SK-N-SH (cell line): ENCODE measurements at regions not wholly inside any gene's neighbourhood (a gene's known extent, or its start where the extent isn't known, plus 50 kb on each side); places are given as distances from the start of the nearest gene placed in this dataset.

ENCODE experiments used
- CTCF ChIA-PET: fragments of 300-600, 350-600 bp; formaldehyde crosslinking; extraction: SDS; loops from one replicate; lab custom pipeline; 2021; lab: Yijun Ruan, JAX
- POLR2A ChIA-PET: fragments of 350-600 bp; sonication (Branson Sonifier 250); formaldehyde crosslinking; extraction: SDS; loops from one replicate; lab custom pipeline; 2020; ENCODE audit warnings: antibody characterized with exemption, inconsistent platforms; lab: Yijun Ruan, JAX
- DNase-seq: peaks from one replicate; pipeline ENCODE4 v3.0.0; 2012
- H2AFZ ChIP-seq: fragments of 200-600 bp; sonication (generic); 2 replicates; pipeline ENCODE4 v1.8.1; 2016; ENCODE audit warnings: antibody characterized with exemption, mild to moderate bottlenecking, low read depth
- H3F3A ChIP-seq: fragments of 200-600 bp; sonication (generic); replicated peaks from 2 replicates; pipeline ENCODE3; 2016; ENCODE audit warnings: antibody characterized with exemption, mild to moderate bottlenecking; ENCODE audit not compliant: insufficient read depth
- H3K27ac ChIP-seq, 2 experiments: fragments of 200-500 bp in 1 of 2; fragments of 200-600 bp in 1 of 2; sonication (Bioruptor generic) in 1 of 2; sonication (generic), shearing (Covaris generic) in 1 of 2; 2 replicates each; pipeline versions ENCODE4 v1.5.1 to v1.6.1; 2014 to 2016; ENCODE audit warnings: low read depth in 2 of 2, inconsistent platforms in 1 of 2, low read length in 1 of 2, mild to moderate bottlenecking in 1 of 2, mixed read lengths in 1 of 2
- H3K27me3 ChIP-seq: fragments of 200-600 bp; sonication (generic), shearing (Covaris generic); 2 replicates; pipeline ENCODE4 v1.6.1; 2016; ENCODE audit warnings: mixed run types; ENCODE audit not compliant: insufficient read depth
- H3K36me3 ChIP-seq, 2 experiments: fragments of 200-500 bp in 1 of 2; fragments of 200-600 bp in 1 of 2; sonication (Bioruptor generic) in 1 of 2; sonication (generic) in 1 of 2; replicated peaks in 1 of 2; 2 replicates each; pipeline versions ENCODE3 to v1.5.1; 2014 to 2016; ENCODE audit warnings: low read length in 1 of 2, mild to moderate bottlenecking in 1 of 2; ENCODE audit not compliant: insufficient read depth in 2 of 2, control insufficient read depth in 1 of 2
- H3K4me1 ChIP-seq, 2 experiments: fragments of 200-500 bp in 1 of 2; fragments of 200-600 bp in 1 of 2; sonication (Bioruptor generic) in 1 of 2; sonication (generic), shearing (Covaris generic) in 1 of 2; 2 replicates each; pipeline versions ENCODE4 v1.5.1 to v1.6.1; 2014 to 2016; ENCODE audit warnings: low read depth in 1 of 2, low read length in 1 of 2, mixed run types in 1 of 2; ENCODE audit not compliant: insufficient read depth in 2 of 2, control insufficient read depth in 1 of 2
- H3K4me2 ChIP-seq: fragments of 200-600 bp; sonication (generic), shearing (Covaris generic); 2 replicates; pipeline ENCODE4 v1.6.1; 2017; ENCODE audit warnings: mixed run types
- H3K4me3 ChIP-seq, 2 experiments: fragments of 200-500 bp in 1 of 2; fragments of 200-600 bp in 1 of 2; sonication (Bioruptor generic) in 1 of 2; sonication (generic), shearing (Covaris generic) in 1 of 2; 2 replicates each; pipeline versions ENCODE4 v1.5.1 to v1.8.1; 2014 to 2016; ENCODE audit warnings: low read depth in 2 of 2, inconsistent platforms in 1 of 2, low read length in 1 of 2, mild to moderate bottlenecking in 1 of 2, mixed read lengths in 1 of 2, moderate library complexity in 1 of 2
- H3K79me2 ChIP-seq: fragments of 200-600 bp; sonication (generic); 2 replicates; pipeline ENCODE4 v1.8.1; 2017; ENCODE audit warnings: mild to moderate bottlenecking; ENCODE audit not compliant: insufficient read depth
- H3K9ac ChIP-seq: fragments of 200-600 bp; sonication (generic); 2 replicates; pipeline ENCODE4 v1.6.1; 2017; ENCODE audit warnings: mixed run types
- H3K9me2 ChIP-seq: fragments of 200-600 bp; sonication (generic); 2 replicates; pipeline ENCODE4 v1.6.1; 2017; ENCODE audit warnings: mixed run types
- H3K9me3 ChIP-seq: fragments of 200-600 bp; sonication (generic); 2 replicates; pipeline ENCODE4 v1.6.1; 2017; ENCODE audit warnings: mixed run types, mild to moderate bottlenecking, moderate library complexity
- H4K20me1 ChIP-seq: fragments of 200-600 bp; sonication (generic); 2 replicates; pipeline ENCODE4 v1.6.1; 2017; ENCODE audit warnings: mild to moderate bottlenecking, mixed run types; ENCODE audit not compliant: insufficient read depth
- ELF1 ChIP-seq: IDR thresholded peaks from 2 replicates; pipeline ENCODE4 v1.4.0; 2012
- FOSL2 ChIP-seq: IDR thresholded peaks from 2 replicates; pipeline ENCODE4 v1.4.0; 2012; ENCODE audit warnings: low read depth, mild to moderate bottlenecking, moderate library complexity, borderline replicate concordance
- FOXM1 ChIP-seq: IDR thresholded peaks from 2 replicates; pipeline ENCODE4 v1.4.0; 2012; ENCODE audit warnings: low read depth, mild to moderate bottlenecking
- GABPA ChIP-seq: IDR thresholded peaks from 2 replicates; pipeline ENCODE4 v1.4.0; 2012; ENCODE audit warnings: low read depth, mild to moderate bottlenecking
- JUND ChIP-seq: IDR thresholded peaks from 2 replicates; pipeline ENCODE4 v1.4.0; 2012
- MAX ChIP-seq: IDR thresholded peaks from 2 replicates; pipeline ENCODE4 v1.4.0; 2012; ENCODE audit warnings: low read depth
- MXI1 ChIP-seq: IDR thresholded peaks from 2 replicates; pipeline ENCODE4 v1.6.1; 2012; ENCODE audit warnings: mild to moderate bottlenecking, low read depth, low read length, improper control_type of control experiment
- NRF1 ChIP-seq: IDR thresholded peaks from 2 replicates; pipeline ENCODE4 v1.6.1; 2012; ENCODE audit warnings: low read depth, mild to moderate bottlenecking, low read length
- POLR2AphosphoS5 ChIP-seq: IDR thresholded peaks from 2 replicates; pipeline ENCODE4 v1.6.1; 2012; ENCODE audit warnings: low read depth, low read length
- RAD21 ChIP-seq: IDR thresholded peaks from 2 replicates; pipeline ENCODE4 v1.6.1; 2012; ENCODE audit warnings: mild to moderate bottlenecking, low read length
- RFX5 ChIP-seq: IDR thresholded peaks from 2 replicates; pipeline ENCODE4 v1.6.1; 2012; ENCODE audit warnings: mild to moderate bottlenecking, improper control_type of control experiment, low read length
- SIN3A ChIP-seq: IDR thresholded peaks from 2 replicates; pipeline ENCODE4 v1.6.1; 2012; ENCODE audit warnings: low read depth, mild to moderate bottlenecking, low read length, moderate library complexity, borderline replicate concordance
- SMC3 ChIP-seq: IDR thresholded peaks from 2 replicates; pipeline ENCODE4 v1.6.1; 2012; ENCODE audit warnings: low read depth, low read length, improper control_type of control experiment
- YY1 ChIP-seq: IDR thresholded peaks from 2 replicates; pipeline ENCODE4 v1.4.0; 2012; ENCODE audit warnings: low read depth, mild to moderate bottlenecking
- ZBTB33 ChIP-seq: IDR thresholded peaks from 2 replicates; pipeline ENCODE4 v1.4.0; 2012; ENCODE audit warnings: low read depth, borderline replicate concordance
- WGBS: methylation state at CpG from one replicate; pipeline ENCODE4 v1.1.6; 2017; ENCODE audit warnings: low lambda C conversion rate; 5-methylcytosine and 5-hydroxymethylcytosine counted together
- TF ChIP-seq, protein P1 (sequence below): IDR thresholded peaks from 2 replicates; pipeline ENCODE4 v1.6.1; 2012; ENCODE audit warnings: mild to moderate bottlenecking, low read depth, low read length, moderate library complexity
- TF ChIP-seq, protein P2 (sequence below): fragments of 150-350 bp; IDR thresholded peaks from 2 replicates; pipeline ENCODE4 v1.6.1; 2017; ENCODE audit warnings: antibody characterized with exemption, low read length, low read depth, borderline replicate concordance
- TF ChIP-seq, protein P3 (sequence below): fragments of 200-600 bp; sonication (generic); IDR thresholded peaks from 2 replicates; pipeline ENCODE4 v1.6.1; 2017; ENCODE audit warnings: antibody characterized with exemption, mild to moderate bottlenecking, moderate library complexity
- TF ChIP-seq, protein P4 (sequence below): IDR thresholded peaks from 2 replicates; pipeline ENCODE4 v1.4.0; 2012; ENCODE audit warnings: low read depth, borderline replicate concordance
- TF ChIP-seq, protein P5 (sequence below): IDR thresholded peaks from 2 replicates; pipeline ENCODE4; 2012

GRCh38 chr2:12227941-12228608 lies 481.6 kb downstream of the LPIN1 start (continued):
- TF ChIP-seq, protein P1, sequence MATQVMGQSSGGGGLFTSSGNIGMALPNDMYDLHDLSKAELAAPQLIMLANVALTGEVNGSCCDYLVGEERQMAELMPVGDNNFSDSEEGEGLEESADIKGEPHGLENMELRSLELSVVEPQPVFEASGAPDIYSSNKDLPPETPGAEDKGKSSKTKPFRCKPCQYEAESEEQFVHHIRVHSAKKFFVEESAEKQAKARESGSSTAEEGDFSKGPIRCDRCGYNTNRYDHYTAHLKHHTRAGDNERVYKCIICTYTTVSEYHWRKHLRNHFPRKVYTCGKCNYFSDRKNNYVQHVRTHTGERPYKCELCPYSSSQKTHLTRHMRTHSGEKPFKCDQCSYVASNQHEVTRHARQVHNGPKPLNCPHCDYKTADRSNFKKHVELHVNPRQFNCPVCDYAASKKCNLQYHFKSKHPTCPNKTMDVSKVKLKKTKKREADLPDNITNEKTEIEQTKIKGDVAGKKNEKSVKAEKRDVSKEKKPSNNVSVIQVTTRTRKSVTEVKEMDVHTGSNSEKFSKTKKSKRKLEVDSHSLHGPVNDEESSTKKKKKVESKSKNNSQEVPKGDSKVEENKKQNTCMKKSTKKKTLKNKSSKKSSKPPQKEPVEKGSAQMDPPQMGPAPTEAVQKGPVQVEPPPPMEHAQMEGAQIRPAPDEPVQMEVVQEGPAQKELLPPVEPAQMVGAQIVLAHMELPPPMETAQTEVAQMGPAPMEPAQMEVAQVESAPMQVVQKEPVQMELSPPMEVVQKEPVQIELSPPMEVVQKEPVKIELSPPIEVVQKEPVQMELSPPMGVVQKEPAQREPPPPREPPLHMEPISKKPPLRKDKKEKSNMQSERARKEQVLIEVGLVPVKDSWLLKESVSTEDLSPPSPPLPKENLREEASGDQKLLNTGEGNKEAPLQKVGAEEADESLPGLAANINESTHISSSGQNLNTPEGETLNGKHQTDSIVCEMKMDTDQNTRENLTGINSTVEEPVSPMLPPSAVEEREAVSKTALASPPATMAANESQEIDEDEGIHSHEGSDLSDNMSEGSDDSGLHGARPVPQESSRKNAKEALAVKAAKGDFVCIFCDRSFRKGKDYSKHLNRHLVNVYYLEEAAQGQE, result no peak
- TF ChIP-seq, protein P2, sequence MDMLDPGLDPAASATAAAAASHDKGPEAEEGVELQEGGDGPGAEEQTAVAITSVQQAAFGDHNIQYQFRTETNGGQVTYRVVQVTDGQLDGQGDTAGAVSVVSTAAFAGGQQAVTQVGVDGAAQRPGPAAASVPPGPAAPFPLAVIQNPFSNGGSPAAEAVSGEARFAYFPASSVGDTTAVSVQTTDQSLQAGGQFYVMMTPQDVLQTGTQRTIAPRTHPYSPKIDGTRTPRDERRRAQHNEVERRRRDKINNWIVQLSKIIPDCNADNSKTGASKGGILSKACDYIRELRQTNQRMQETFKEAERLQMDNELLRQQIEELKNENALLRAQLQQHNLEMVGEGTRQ, result no peak
- TF ChIP-seq RFX5, result no peak

GRCh38 chr2:12231288-12231687 lies 484.9 kb downstream of the LPIN1 start:
- no peaks in the 10 kb centered on the region for H3K9me2 ChIP-seq
- 75% methylated on average over 2 of the region's 2 CpGs for whole genome bisulfite sequencing
- H3K4me2 ChIP-seq, result no peak overlapping the region
- DNase-seq, result no peak
- peaks cover 0 to 22% of the 10 kb centered on the region in 2 experiments; a peak in 3 of 4 replicates for H3K4me1 ChIP-seq
- peaks cover 19% of the 10 kb centered on the region for H3F3A ChIP-seq
- ChIA-PET POLR2A (no interaction called here), CTCF (no interaction called here)
- H3K27ac ChIP-seq, result no peak overlapping the region
- H3K27me3 ChIP-seq, result no peaks in the 10 kb centered on the region
- H3K4me3 ChIP-seq, result no peak overlapping the region
- no peaks in the 10 kb centered on the region for H3K36me3 ChIP-seq
- TF ChIP-seq MXI1 (no peak), FOSL2 (no peak), GABPA (no peak), SMC3 (no peak), RAD21 (no peak), ZBTB33 (no peak), ELF1 (no peak), POLR2AphosphoS5 (no peak), FOXM1 (no peak), JUND (no peak), YY1 (no peak), MAX (no peak), NRF1 (no peak), SIN3A (no peak)
- TF ChIP-seq, protein P3, sequence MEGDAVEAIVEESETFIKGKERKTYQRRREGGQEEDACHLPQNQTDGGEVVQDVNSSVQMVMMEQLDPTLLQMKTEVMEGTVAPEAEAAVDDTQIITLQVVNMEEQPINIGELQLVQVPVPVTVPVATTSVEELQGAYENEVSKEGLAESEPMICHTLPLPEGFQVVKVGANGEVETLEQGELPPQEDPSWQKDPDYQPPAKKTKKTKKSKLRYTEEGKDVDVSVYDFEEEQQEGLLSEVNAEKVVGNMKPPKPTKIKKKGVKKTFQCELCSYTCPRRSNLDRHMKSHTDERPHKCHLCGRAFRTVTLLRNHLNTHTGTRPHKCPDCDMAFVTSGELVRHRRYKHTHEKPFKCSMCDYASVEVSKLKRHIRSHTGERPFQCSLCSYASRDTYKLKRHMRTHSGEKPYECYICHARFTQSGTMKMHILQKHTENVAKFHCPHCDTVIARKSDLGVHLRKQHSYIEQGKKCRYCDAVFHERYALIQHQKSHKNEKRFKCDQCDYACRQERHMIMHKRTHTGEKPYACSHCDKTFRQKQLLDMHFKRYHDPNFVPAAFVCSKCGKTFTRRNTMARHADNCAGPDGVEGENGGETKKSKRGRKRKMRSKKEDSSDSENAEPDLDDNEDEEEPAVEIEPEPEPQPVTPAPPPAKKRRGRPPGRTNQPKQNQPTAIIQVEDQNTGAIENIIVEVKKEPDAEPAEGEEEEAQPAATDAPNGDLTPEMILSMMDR, result no peak
- TF ChIP-seq, protein P4, sequence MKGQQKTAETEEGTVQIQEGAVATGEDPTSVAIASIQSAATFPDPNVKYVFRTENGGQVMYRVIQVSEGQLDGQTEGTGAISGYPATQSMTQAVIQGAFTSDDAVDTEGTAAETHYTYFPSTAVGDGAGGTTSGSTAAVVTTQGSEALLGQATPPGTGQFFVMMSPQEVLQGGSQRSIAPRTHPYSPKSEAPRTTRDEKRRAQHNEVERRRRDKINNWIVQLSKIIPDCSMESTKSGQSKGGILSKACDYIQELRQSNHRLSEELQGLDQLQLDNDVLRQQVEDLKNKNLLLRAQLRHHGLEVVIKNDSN, result no peak
- TF ChIP-seq, protein P5, sequence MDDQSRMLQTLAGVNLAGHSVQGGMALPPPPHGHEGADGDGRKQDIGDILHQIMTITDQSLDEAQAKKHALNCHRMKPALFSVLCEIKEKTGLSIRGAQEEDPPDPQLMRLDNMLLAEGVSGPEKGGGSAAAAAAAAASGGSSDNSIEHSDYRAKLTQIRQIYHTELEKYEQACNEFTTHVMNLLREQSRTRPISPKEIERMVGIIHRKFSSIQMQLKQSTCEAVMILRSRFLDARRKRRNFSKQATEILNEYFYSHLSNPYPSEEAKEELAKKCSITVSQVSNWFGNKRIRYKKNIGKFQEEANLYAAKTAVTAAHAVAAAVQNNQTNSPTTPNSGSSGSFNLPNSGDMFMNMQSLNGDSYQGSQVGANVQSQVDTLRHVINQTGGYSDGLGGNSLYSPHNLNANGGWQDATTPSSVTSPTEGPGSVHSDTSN, result no peak
- H3K79me2 ChIP-seq, result no peaks in the 10 kb centered on the region
- no peak overlapping the region for H3K9ac ChIP-seq
- no peak overlapping the region; the same call in 1 of the 2 replicates for H2AFZ ChIP-seq
- H4K20me1 ChIP-seq, result no peaks in the 10 kb centered on the region
- no peaks in the 10 kb centered on the region for H3K9me3 ChIP-seq
